HEK293T (cell line): ENCODE measurements at regions not wholly inside any gene's neighbourhood (a gene's known extent, or its start where the extent isn't known, plus 50 kb on each side); places are given as distances from the start of the nearest gene placed in this dataset.

Source experiments
- ELF4 ChIP-seq: fragments of 450-650 bp; IDR thresholded peaks from 2 replicates; pipeline ENCODE4 v1.6.1; 2017; ENCODE audit warnings: antibody characterized with exemption
- FOXA1 ChIP-seq: fragments of 450-650 bp; IDR thresholded peaks from 2 replicates; pipeline ENCODE4 v1.6.1; 2016; ENCODE audit warnings: mild to moderate bottlenecking
- HDGF ChIP-seq: fragments of 450-650 bp; IDR thresholded peaks from 2 replicates; pipeline ENCODE4 v1.6.1; 2017; ENCODE audit warnings: antibody characterized with exemption, borderline replicate concordance
- LEF1 ChIP-seq: fragments of 450-650 bp; IDR thresholded peaks from 2 replicates; pipeline ENCODE4 v1.6.1; 2017; ENCODE audit warnings: mild to moderate bottlenecking, borderline replicate concordance
- SP1 ChIP-seq: fragments of 450-650 bp; IDR thresholded peaks from 2 replicates; pipeline ENCODE4 v1.6.1; 2017
- SUZ12 ChIP-seq: fragments of 450-650 bp; IDR thresholded peaks from 2 replicates; pipeline ENCODE4 v1.6.1; 2016; ENCODE audit warnings: mild to moderate bottlenecking

DNA sequence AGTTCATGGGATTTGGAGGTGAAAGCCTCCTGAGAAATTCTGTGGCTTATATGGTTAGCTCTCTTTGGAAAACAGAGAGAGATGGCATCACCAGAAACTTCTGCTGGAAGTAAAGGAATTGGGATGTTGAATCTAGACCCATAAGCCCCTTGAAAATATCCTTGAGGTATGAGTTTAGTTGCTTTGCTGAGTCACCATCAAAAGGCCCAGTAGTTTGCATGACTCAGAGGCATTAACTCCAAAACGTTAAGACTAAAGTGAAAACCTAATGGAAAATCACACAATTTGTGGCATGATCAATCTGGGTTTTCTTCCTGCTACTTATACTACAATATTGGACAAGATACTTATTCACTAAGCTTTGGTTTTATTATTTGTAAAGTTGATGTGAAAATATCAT, 349.2 kb upstream of the SALL1 start:
- TF ChIP-seq HDGF, result no peak
- no peak for TF ChIP-seq SUZ12
- no peak for TF ChIP-seq SP1
- no peak for TF ChIP-seq LEF1
- no peak for TF ChIP-seq FOXA1
- TF ChIP-seq ELF4, result no peak
